GM12875 (cell line): ENCODE measurements at regions not wholly inside any gene's neighbourhood (a gene's known extent, or its start where the extent isn't known, plus 50 kb on each side); places are given as distances from the start of the nearest gene placed in this dataset.
A peak's percentile ranks its signal among the peaks of the same experiment; 100 is the strongest.

Source experiments
- H3K4me3 ChIP-seq: one replicate; pipeline ENCODE4 v1.5.1; 2011; ENCODE audit warnings: low read depth, low read length, control low read depth
- CTCF ChIP-seq: IDR thresholded peaks from 2 replicates; pipeline ENCODE4 v1.5.1; 2011; ENCODE audit warnings: low read depth, mild to moderate bottlenecking, control low read depth, inconsistent platforms, low read length, moderate library complexity, borderline replicate concordance; ENCODE audit not compliant: insufficient read depth

GRCh38 chr21:14869984-14870852 lies 194.6 kb downstream of the NRIP1 start:
- no peak for TF ChIP-seq CTCF

GRCh38 chr21:14866859-14867765 lies 197.7 kb downstream of the NRIP1 start:
- H3K4me3 ChIP-seq, result no peak overlapping the region
- TF ChIP-seq CTCF, result no peak

More at GRCh38 chr21:14869984-14870852, 194.6 kb downstream of the NRIP1 start:
- H3K4me3 ChIP-seq, result no peak overlapping the region

- TF ChIP-seq CTCF, result peak; percentile 77
- H3K4me3 ChIP-seq, result no peak overlapping the region
Observed at GRCh38 chr21:14864211-14865021, 200.4 kb downstream of the NRIP1 start.

GRCh38 chr21:14863745-14864210 lies 201.0 kb downstream of the NRIP1 start:
- TF ChIP-seq CTCF, result no peak
- no peak overlapping the region for H3K4me3 ChIP-seq

- H3K4me3 ChIP-seq, result no peak overlapping the region
- TF ChIP-seq CTCF, result no peak
Observed at GRCh38 chr21:14862794-14863720, 201.7 kb downstream of the NRIP1 start.

- no peak overlapping the region for H3K4me3 ChIP-seq
- TF ChIP-seq CTCF, result no peak
Observed at GRCh38 chr21:14858311-14858710, 206.5 kb downstream of the NRIP1 start.
